ENCODE measurements at regions not wholly inside any gene's neighbourhood (a gene's known extent, or its start where the extent isn't known, plus 50 kb on each side); places are given as distances from the start of the nearest gene placed in this dataset.

DNA sequence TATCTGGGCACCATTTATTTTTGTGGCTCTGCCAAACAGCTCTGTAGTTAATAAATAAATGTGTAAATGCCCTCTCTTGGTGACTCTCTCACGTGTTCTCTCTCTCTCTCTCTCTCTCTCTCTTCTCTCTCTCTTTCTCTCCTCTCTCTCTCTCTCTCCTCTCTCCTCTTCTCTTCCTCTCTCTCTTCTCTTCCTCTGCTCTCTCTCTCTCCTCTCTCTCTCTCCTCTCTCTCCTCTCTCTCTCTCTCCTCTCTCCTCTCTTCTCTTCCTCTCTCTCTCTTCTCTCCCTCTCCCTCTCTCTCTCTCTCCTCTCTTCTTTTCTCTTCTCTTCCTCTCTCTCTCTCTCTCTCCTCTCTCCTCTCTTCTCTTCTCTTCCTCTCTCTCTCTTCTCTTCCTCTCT is 145.8 kb upstream of the TMEM72 start:
- TF ChIP-seq ZNF274 (IDR thresholded peaks at IDR 0.05; ENCODE audit: low read depth, low read length) (no peak), YY1 (IDR thresholded peaks at IDR 0.05; ENCODE audit: insufficient read depth, insufficient read length) (no peak), SUZ12 (IDR thresholded peaks at IDR 0.05; ENCODE audit: extremely low read depth, insufficient read depth, insufficient read length) (no peak)
